H9 (cell line): ENCODE measurements at regions not wholly inside any gene's neighbourhood (a gene's known extent, or its start where the extent isn't known, plus 50 kb on each side); places are given as distances from the start of the nearest gene placed in this dataset.

Experiments used
- DNase-seq: peaks from one replicate; pipeline ENCODE4 v3.0.0-alpha.2; 2017
- H2AFZ ChIP-seq: one replicate; pipeline ENCODE4 v1.6.1; 2013; ENCODE audit warnings: mild to moderate bottlenecking, low read length, control low read depth, moderate library complexity
- H2AK5ac ChIP-seq: 2 replicates; pipeline ENCODE4 v1.6.1; 2013; ENCODE audit warnings: low read length, control low read depth, mixed read lengths; ENCODE audit not compliant: insufficient read length
- H2BK120ac ChIP-seq: one replicate; pipeline ENCODE4 v1.6.1; 2013; ENCODE audit warnings: low read depth, mild to moderate bottlenecking, low read length, control low read depth, inconsistent platforms; ENCODE audit not compliant: poor library complexity, severe bottlenecking
- H2BK12ac ChIP-seq: 2 replicates; pipeline ENCODE4 v1.6.1; 2013; ENCODE audit warnings: low read length, control low read depth, mixed read lengths, low read depth; ENCODE audit not compliant: insufficient read length
- H2BK15ac ChIP-seq: 2 replicates; pipeline ENCODE4 v1.6.1; 2013; ENCODE audit warnings: low read depth, low read length, control low read depth
- H2BK20ac ChIP-seq: one replicate; pipeline ENCODE4 v1.6.1; 2013; ENCODE audit warnings: low read depth, mild to moderate bottlenecking, low read length, control low read depth, inconsistent platforms; ENCODE audit not compliant: poor library complexity, severe bottlenecking
- H2BK5ac ChIP-seq: 2 replicates; pipeline ENCODE4 v1.6.1; 2013; ENCODE audit warnings: low read length, control low read depth, mixed read lengths; ENCODE audit not compliant: insufficient read length
- H3K14ac ChIP-seq: 2 replicates; pipeline ENCODE4 v1.6.1; 2013; ENCODE audit warnings: low read length, control low read depth; ENCODE audit not compliant: insufficient read depth
- H3K18ac ChIP-seq: 2 replicates; pipeline ENCODE4 v1.6.1; 2013; ENCODE audit warnings: low read depth, mild to moderate bottlenecking, mixed read lengths, low read length, control low read depth; ENCODE audit not compliant: insufficient read length
- H3K23ac ChIP-seq: 2 replicates; pipeline ENCODE4 v1.6.1; 2013; ENCODE audit warnings: low read length, control low read depth, mixed read lengths, low read depth; ENCODE audit not compliant: insufficient read length
- H3K23me2 ChIP-seq: 2 replicates; pipeline ENCODE4 v1.6.1; 2013; ENCODE audit warnings: low read depth, mild to moderate bottlenecking, mixed read lengths, low read length, control low read depth; ENCODE audit not compliant: insufficient read length, poor library complexity, severe bottlenecking
- H3K27ac ChIP-seq: 2 replicates; pipeline ENCODE4 v1.5.1; 2013; ENCODE audit warnings: low read length, control low read depth, mixed read lengths, low read depth; ENCODE audit not compliant: insufficient read length
- H3K27me3 ChIP-seq: 2 replicates; pipeline ENCODE4 v1.6.1; 2013; ENCODE audit warnings: low read length, control low read depth, inconsistent platforms; ENCODE audit not compliant: insufficient read depth
- H3K4ac ChIP-seq: 2 replicates; pipeline ENCODE4 v1.6.1; 2013; ENCODE audit warnings: low read depth, mild to moderate bottlenecking, control low read depth, inconsistent platforms, low read length, moderate library complexity
- H3K4me1 ChIP-seq: 2 replicates; pipeline ENCODE4 v1.6.1; 2013; ENCODE audit warnings: low read length, control low read depth, inconsistent platforms; ENCODE audit not compliant: insufficient read depth
- H3K4me2 ChIP-seq: 2 replicates; pipeline ENCODE4 v1.6.1; 2013; ENCODE audit warnings: low read length, control low read depth, mixed read lengths; ENCODE audit not compliant: insufficient read length, insufficient read depth
- H3K56ac ChIP-seq: 2 replicates; pipeline ENCODE4 v1.6.1; 2013; ENCODE audit warnings: low read depth, mild to moderate bottlenecking, mixed read lengths, low read length, control low read depth; ENCODE audit not compliant: insufficient read length
- H3K79me1 ChIP-seq: 2 replicates; pipeline ENCODE4 v1.6.1; 2013; ENCODE audit warnings: low read depth, mild to moderate bottlenecking, moderate library complexity, low read length, control low read depth, inconsistent platforms; ENCODE audit not compliant: insufficient read depth, poor library complexity, severe bottlenecking
- H3K79me2 ChIP-seq: 2 replicates; pipeline ENCODE4 v1.6.1; 2013; ENCODE audit warnings: low read length, control low read depth, inconsistent platforms; ENCODE audit not compliant: insufficient read depth
- H3K9ac ChIP-seq: 2 replicates; pipeline ENCODE4 v1.6.1; 2013; ENCODE audit warnings: low read length, control low read depth, mixed read lengths; ENCODE audit not compliant: insufficient read length; ENCODE audit errors: extremely low read depth
- H3K9me3 ChIP-seq: one replicate; pipeline ENCODE4 v1.6.1; 2013; ENCODE audit warnings: low read depth, low read length, inconsistent platforms; ENCODE audit not compliant: control insufficient read depth
- H3T11ph ChIP-seq: one replicate; pipeline ENCODE4 v1.6.1; 2013; ENCODE audit warnings: mild to moderate bottlenecking, low read length, control low read depth, inconsistent platforms
- H4K20me1 ChIP-seq: one replicate; pipeline ENCODE4 v1.6.1; 2013; ENCODE audit not compliant: control insufficient read depth, insufficient read length, insufficient read depth
- H4K5ac ChIP-seq: 2 replicates; pipeline ENCODE4 v1.6.1; 2013; ENCODE audit warnings: low read depth, mild to moderate bottlenecking, mixed read lengths, low read length, control low read depth; ENCODE audit not compliant: insufficient read length
- H4K8ac ChIP-seq: replicated peaks from 2 replicates; pipeline ENCODE4 v1.6.1; 2013; ENCODE audit warnings: low read length, control low read depth, mixed read lengths, low read depth; ENCODE audit not compliant: insufficient read length
- H4K91ac ChIP-seq: 2 replicates; pipeline ENCODE4 v1.6.1; 2013; ENCODE audit warnings: low read depth, mild to moderate bottlenecking, moderate library complexity, mixed read lengths, low read length, control low read depth; ENCODE audit not compliant: insufficient read length
- H3K27ac Mint-ChIP-seq, 3 experiments: 2 replicates in 2 of 3; 3 replicates in 1 of 3; pipeline ENCODE4 v1.8.0; 2020 to 2021; ENCODE audit warnings: mixed read lengths in 3 of 3, mild to moderate bottlenecking in 1 of 3, moderate library complexity in 1 of 3
- H3K27me3 Mint-ChIP-seq: 2 replicates; pipeline ENCODE4 v1.8.0; 2021; ENCODE audit warnings: low read depth, mild to moderate bottlenecking, moderate library complexity, mixed read lengths
- H3K36me3 Mint-ChIP-seq, 3 experiments: 2 replicates in 2 of 3; 3 replicates in 1 of 3; pipeline ENCODE4 v1.8.0; 2020 to 2021; ENCODE audit warnings: low read depth in 3 of 3, mixed read lengths in 3 of 3; ENCODE audit not compliant: insufficient read depth in 1 of 3
- H3K4me1 Mint-ChIP-seq, 2 experiments: 2 replicates each; pipeline ENCODE4 v1.8.0; 2020; ENCODE audit warnings: mixed read lengths in 2 of 2
- H3K4me3 Mint-ChIP-seq, 2 experiments: 2 replicates in 1 of 2; 3 replicates in 1 of 2; pipeline ENCODE4 v1.8.0; 2020 to 2021; ENCODE audit warnings: mild to moderate bottlenecking in 2 of 2, mixed read lengths in 2 of 2, moderate library complexity in 1 of 2
- H3K9me3 Mint-ChIP-seq, 2 experiments: 2 replicates in 1 of 2; 3 replicates in 1 of 2; pipeline ENCODE4 v1.8.0; 2020; ENCODE audit warnings: mild to moderate bottlenecking in 2 of 2, mixed read lengths in 2 of 2, moderate library complexity in 1 of 2
- WGBS: extraction: QIAGEN DNeasy Blood & Tissue Kit; methylation state at CpG from one replicate; pipeline ENCODE4 v1.1.7; 2013; ENCODE audit warnings: missing lambda C conversion rate, low lambda C conversion rate, mixed read lengths; ENCODE audit not compliant: insufficient read length; ENCODE audit errors: extremely low coverage; 5-methylcytosine and 5-hydroxymethylcytosine counted together
- TF ChIP-seq, protein P1 (sequence below): fragments of 200-600 bp; sonication (generic); conservative IDR thresholded peaks from 3 replicates; pipeline ENCODE4 v1.8.0; 2021; ENCODE audit warnings: antibody characterized with exemption, mild to moderate bottlenecking

GRCh38 chr12:70157099-70157498, 86.1 kb upstream of the CNOT2 start:
- no peak overlapping the region for H3K56ac ChIP-seq
- H2BK20ac ChIP-seq: no peak overlapping the region
- H3K23ac ChIP-seq: no peak overlapping the region
- H3K4me1 ChIP-seq: no peaks in the 10 kb centered on the region
- H2BK12ac ChIP-seq: no peak overlapping the region
- no peaks in the 10 kb centered on the region for H3K27me3 ChIP-seq
- H4K8ac ChIP-seq: no peak overlapping the region
- H4K5ac ChIP-seq: no peak overlapping the region
- no peak overlapping the region for H3K9ac ChIP-seq
- H3K14ac ChIP-seq: no peak overlapping the region
- peaks cover 11% of the 10 kb centered on the region for H3K9me3 ChIP-seq
- H3K79me1 ChIP-seq: no peaks in the 10 kb centered on the region
- Mint-ChIP-seq H3K9me3 (peaks cover 81 to 83% of the 10 kb centered on the region in 2 experiments), H3K36me3 (peaks cover 33 to 80% (median 65%) of the 10 kb centered on the region in 3 experiments), H3K4me1 (no peaks in the 10 kb centered on the region), H3K27me3 (no peaks in the 10 kb centered on the region), H3K27ac (no peak overlapping the region), H3K4me3 (no peak overlapping the region)
- no peak overlapping the region for H3K18ac ChIP-seq
- no peaks in the 10 kb centered on the region for H3K23me2 ChIP-seq
- H2BK5ac ChIP-seq: no peak overlapping the region
- H2BK120ac ChIP-seq: no peak overlapping the region
- H3T11ph ChIP-seq: no peak overlapping the region
- H3K27ac ChIP-seq: no peak overlapping the region
- no CpG with 5 or more reads among the region's 1 CpG for WGBS
- no peak overlapping the region for H2AFZ ChIP-seq
- no peak overlapping the region for H3K4ac ChIP-seq
- no peaks in the 10 kb centered on the region for H4K20me1 ChIP-seq
- no peak overlapping the region for H3K4me2 ChIP-seq
- no peak overlapping the region for H2AK5ac ChIP-seq
- TF ChIP-seq, protein P1, sequence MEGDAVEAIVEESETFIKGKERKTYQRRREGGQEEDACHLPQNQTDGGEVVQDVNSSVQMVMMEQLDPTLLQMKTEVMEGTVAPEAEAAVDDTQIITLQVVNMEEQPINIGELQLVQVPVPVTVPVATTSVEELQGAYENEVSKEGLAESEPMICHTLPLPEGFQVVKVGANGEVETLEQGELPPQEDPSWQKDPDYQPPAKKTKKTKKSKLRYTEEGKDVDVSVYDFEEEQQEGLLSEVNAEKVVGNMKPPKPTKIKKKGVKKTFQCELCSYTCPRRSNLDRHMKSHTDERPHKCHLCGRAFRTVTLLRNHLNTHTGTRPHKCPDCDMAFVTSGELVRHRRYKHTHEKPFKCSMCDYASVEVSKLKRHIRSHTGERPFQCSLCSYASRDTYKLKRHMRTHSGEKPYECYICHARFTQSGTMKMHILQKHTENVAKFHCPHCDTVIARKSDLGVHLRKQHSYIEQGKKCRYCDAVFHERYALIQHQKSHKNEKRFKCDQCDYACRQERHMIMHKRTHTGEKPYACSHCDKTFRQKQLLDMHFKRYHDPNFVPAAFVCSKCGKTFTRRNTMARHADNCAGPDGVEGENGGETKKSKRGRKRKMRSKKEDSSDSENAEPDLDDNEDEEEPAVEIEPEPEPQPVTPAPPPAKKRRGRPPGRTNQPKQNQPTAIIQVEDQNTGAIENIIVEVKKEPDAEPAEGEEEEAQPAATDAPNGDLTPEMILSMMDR: no peak
- H2BK15ac ChIP-seq: no peak overlapping the region
- H3K79me2 ChIP-seq: no peaks in the 10 kb centered on the region
- no peak for DNase-seq
- H4K91ac ChIP-seq: no peak overlapping the region
